DMS53 (cell line): ENCODE measurements at regions not wholly inside any gene's neighbourhood (a gene's known extent, or its start where the extent isn't known, plus 50 kb on each side); places are given as distances from the start of the nearest gene placed in this dataset.

ENCODE experiments used
- DNase-seq: peaks from one replicate; lab custom pipeline; 2025; lab: John Stamatoyannopoulos, UW

- DNase-seq, result no peak
Observed at GRCh38 chr9:18149471-18150011, 324.4 kb upstream of the ADAMTSL1 start.

GRCh38 chr9:18154661-18155060, 319.3 kb upstream of the ADAMTSL1 start:
- DNase-seq, result no peak

- no peak for DNase-seq
Observed at GRCh38 chr9:18159254-18159653, 314.7 kb upstream of the ADAMTSL1 start.

GRCh38 chr9:18163146-18163545, 310.8 kb upstream of the ADAMTSL1 start:
- peak; percentile 5 for DNase-seq

- DNase-seq, result no peak
Observed at GRCh38 chr9:18167733-18168132, 306.2 kb upstream of the ADAMTSL1 start.

GRCh38 chr9:18173923-18174322, 300.0 kb upstream of the ADAMTSL1 start:
- no peak for DNase-seq

GRCh38 chr9:18182636-18183035, 291.3 kb upstream of the ADAMTSL1 start:
- no peak for DNase-seq

- DNase-seq, result no peak
Observed at GRCh38 chr9:18183974-18184373, 290.0 kb upstream of the ADAMTSL1 start.

- no peak for DNase-seq
Observed at GRCh38 chr9:18184401-18184800, 289.6 kb upstream of the ADAMTSL1 start.

GRCh38 chr9:18185196-18185595, 288.8 kb upstream of the ADAMTSL1 start:
- DNase-seq, result peak; percentile 45

- no peak for DNase-seq
Observed at GRCh38 chr9:18188971-18189370, 285.0 kb upstream of the ADAMTSL1 start.

GRCh38 chr9:18189871-18190670, 283.9 kb upstream of the ADAMTSL1 start:
- no peak for DNase-seq

- DNase-seq, result no peak
Observed at GRCh38 chr9:18190671-18191374, 283.1 kb upstream of the ADAMTSL1 start.

- DNase-seq, result no peak
Observed at GRCh38 chr9:18194316-18194715, 279.6 kb upstream of the ADAMTSL1 start.

- no peak for DNase-seq
Observed at GRCh38 chr9:18195223-18195622, 278.7 kb upstream of the ADAMTSL1 start.

GRCh38 chr9:18202924-18203323, 271.0 kb upstream of the ADAMTSL1 start:
- no peak for DNase-seq

- DNase-seq, result no peak
Observed at GRCh38 chr9:18207735-18208134, 266.2 kb upstream of the ADAMTSL1 start.

- DNase-seq, result peak; percentile 75
Observed at GRCh38 chr9:18208166-18209059, 265.5 kb upstream of the ADAMTSL1 start.

- DNase-seq, result no peak
Observed at GRCh38 chr9:18215626-18216025, 258.3 kb upstream of the ADAMTSL1 start.

- DNase-seq, result no peak
Observed at GRCh38 chr9:18216376-18216775, 257.6 kb upstream of the ADAMTSL1 start.

- DNase-seq, result no peak
Observed at GRCh38 chr9:18228101-18228500, 245.9 kb upstream of the ADAMTSL1 start.

GRCh38 chr9:18229992-18230676, 243.8 kb upstream of the ADAMTSL1 start:
- DNase-seq, result no peak
